ENCODE measurements at regions not wholly inside any gene's neighbourhood (a gene's known extent, or its start where the extent isn't known, plus 50 kb on each side); places are given as distances from the start of the nearest gene placed in this dataset.

DNA sequence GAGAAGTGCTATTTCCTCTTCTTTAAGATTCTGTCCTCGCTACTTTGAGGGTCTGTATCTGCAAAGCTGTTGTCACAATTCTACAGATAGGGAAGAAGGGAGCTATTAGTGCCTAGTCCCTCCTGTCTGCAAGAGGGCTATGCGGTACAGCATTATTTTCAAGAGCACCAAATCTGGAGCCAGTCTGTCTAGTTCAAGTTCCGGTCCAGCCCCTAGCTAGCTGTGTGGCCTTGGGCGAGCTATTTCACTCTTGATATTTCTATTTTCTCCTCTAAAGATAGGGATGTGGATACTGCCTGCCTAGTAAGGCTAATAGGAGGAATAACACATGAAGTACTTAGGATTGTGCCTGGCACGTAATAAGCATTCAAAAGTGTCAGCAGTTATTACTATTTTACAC is 272.4 kb downstream of the KCNE4 start:
- 0% methylated on average over 5 of the region's 5 CpGs for WGBS (ENCODE audit: insufficient coverage, insufficient replicate concordance, low lambda C conversion rate, missing lambda C conversion rate)
- Histone ChIP-seq H3K4me3 (no peak overlapping the region), H2AFZ (ENCODE audit: control insufficient read depth, low read depth, low read length) (no peak overlapping the region), H3K27me3 (replicated peaks in 1 of 2; ENCODE audit: control insufficient read depth in 2 of 2, insufficient read depth in 2 of 2, low read length in 1 of 2) (no peaks in the 10 kb centered on the region), H3K79me2 (ENCODE audit: control insufficient read depth, insufficient read depth, low read length) (no peaks in the 10 kb centered on the region), H3K4me1 (ENCODE audit: control insufficient read depth, insufficient read depth, low read length) (no peaks in the 10 kb centered on the region), H3K4me2 (ENCODE audit: control insufficient read depth, insufficient read depth) (no peak overlapping the region), H3K36me3 (ENCODE audit: control insufficient read depth in 2 of 2, insufficient read depth in 2 of 2, low read length in 1 of 2) (no peaks in the 10 kb centered on the region), H4K20me1 (ENCODE audit: control insufficient read depth, insufficient read depth) (no peaks in the 10 kb centered on the region), H3K9ac (ENCODE audit: control insufficient read depth, insufficient read depth, low read length) (no peak overlapping the region), H3K9me3 (replicated peaks; ENCODE audit: control insufficient read depth, insufficient read depth, low read length) (no peaks in the 10 kb centered on the region), H3K27ac (ENCODE audit: control insufficient read depth, insufficient read depth) (no peak overlapping the region)
- intact Hi-C loops (cut with micrococcal nuclease; ENCODE audit: unreplicated experiment), result no loop called here
- FAIRE-seq (no peak), DNase-seq (ENCODE audit: low read depth, low spot score) (no peak), ATAC-seq (no peak)
- TF ChIP-seq, protein P1, sequence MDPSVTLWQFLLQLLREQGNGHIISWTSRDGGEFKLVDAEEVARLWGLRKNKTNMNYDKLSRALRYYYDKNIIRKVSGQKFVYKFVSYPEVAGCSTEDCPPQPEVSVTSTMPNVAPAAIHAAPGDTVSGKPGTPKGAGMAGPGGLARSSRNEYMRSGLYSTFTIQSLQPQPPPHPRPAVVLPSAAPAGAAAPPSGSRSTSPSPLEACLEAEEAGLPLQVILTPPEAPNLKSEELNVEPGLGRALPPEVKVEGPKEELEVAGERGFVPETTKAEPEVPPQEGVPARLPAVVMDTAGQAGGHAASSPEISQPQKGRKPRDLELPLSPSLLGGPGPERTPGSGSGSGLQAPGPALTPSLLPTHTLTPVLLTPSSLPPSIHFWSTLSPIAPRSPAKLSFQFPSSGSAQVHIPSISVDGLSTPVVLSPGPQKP (IDR thresholded peaks at IDR 0.05; ENCODE audit: low read depth, low read length), result no peak
- TF ChIP-seq GATAD2B (conservative IDR thresholded peaks at IDR 0.05; ENCODE audit: low read depth), result no peak
- no peak for TF ChIP-seq TARDBP (IDR thresholded peaks at IDR 0.05; ENCODE audit: borderline replicate concordance)
- TF ChIP-seq, protein P2, sequence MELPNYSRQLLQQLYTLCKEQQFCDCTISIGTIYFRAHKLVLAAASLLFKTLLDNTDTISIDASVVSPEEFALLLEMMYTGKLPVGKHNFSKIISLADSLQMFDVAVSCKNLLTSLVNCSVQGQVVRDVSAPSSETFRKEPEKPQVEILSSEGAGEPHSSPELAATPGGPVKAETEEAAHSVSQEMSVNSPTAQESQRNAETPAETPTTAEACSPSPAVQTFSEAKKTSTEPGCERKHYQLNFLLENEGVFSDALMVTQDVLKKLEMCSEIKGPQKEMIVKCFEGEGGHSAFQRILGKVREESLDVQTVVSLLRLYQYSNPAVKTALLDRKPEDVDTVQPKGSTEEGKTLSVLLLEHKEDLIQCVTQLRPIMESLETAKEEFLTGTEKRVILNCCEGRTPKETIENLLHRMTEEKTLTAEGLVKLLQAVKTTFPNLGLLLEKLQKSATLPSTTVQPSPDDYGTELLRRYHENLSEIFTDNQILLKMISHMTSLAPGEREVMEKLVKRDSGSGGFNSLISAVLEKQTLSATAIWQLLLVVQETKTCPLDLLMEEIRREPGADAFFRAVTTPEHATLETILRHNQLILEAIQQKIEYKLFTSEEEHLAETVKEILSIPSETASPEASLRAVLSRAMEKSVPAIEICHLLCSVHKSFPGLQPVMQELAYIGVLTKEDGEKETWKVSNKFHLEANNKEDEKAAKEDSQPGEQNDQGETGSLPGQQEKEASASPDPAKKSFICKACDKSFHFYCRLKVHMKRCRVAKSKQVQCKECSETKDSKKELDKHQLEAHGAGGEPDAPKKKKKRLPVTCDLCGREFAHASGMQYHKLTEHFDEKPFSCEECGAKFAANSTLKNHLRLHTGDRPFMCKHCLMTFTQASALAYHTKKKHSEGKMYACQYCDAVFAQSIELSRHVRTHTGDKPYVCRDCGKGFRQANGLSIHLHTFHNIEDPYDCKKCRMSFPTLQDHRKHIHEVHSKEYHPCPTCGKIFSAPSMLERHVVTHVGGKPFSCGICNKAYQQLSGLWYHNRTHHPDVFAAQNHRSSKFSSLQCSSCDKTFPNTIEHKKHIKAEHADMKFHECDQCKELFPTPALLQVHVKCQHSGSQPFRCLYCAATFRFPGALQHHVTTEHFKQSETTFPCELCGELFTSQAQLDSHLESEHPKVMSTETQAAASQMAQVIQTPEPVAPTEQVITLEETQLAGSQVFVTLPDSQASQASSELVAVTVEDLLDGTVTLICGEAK (IDR thresholded peaks at IDR 0.05; ENCODE audit: borderline replicate concordance), result no peak
- no peak for TF ChIP-seq MEF2B (IDR thresholded peaks at IDR 0.05; ENCODE audit: partially characterized antibody, poor library complexity, severe bottlenecking)
- no peak for TF ChIP-seq HDGF (IDR thresholded peaks at IDR 0.05)
- TF ChIP-seq POU2F2 (IDR thresholded peaks at IDR 0.05; ENCODE audit: borderline replicate concordance, low read depth, low read length), result no peak
- TF ChIP-seq SMAD1 (IDR thresholded peaks at IDR 0.05; ENCODE audit: low read depth, partially characterized antibody), result no peak
- TF ChIP-seq, protein P3, sequence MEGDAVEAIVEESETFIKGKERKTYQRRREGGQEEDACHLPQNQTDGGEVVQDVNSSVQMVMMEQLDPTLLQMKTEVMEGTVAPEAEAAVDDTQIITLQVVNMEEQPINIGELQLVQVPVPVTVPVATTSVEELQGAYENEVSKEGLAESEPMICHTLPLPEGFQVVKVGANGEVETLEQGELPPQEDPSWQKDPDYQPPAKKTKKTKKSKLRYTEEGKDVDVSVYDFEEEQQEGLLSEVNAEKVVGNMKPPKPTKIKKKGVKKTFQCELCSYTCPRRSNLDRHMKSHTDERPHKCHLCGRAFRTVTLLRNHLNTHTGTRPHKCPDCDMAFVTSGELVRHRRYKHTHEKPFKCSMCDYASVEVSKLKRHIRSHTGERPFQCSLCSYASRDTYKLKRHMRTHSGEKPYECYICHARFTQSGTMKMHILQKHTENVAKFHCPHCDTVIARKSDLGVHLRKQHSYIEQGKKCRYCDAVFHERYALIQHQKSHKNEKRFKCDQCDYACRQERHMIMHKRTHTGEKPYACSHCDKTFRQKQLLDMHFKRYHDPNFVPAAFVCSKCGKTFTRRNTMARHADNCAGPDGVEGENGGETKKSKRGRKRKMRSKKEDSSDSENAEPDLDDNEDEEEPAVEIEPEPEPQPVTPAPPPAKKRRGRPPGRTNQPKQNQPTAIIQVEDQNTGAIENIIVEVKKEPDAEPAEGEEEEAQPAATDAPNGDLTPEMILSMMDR (IDR thresholded peaks at IDR 0.05 in 2 of 3, conservative IDR thresholded peaks at IDR 0.05 in 1 of 3; ENCODE audit: control insufficient read depth in 2 of 3, extremely low read depth in 1 of 3, insufficient read depth in 1 of 3, low read depth in 3 of 3, low read length in 3 of 3), result no peak
- TF ChIP-seq BRCA1 (IDR thresholded peaks at IDR 0.05; ENCODE audit: low read depth, low read length), result no peak
- TF ChIP-seq MTA2 (IDR thresholded peaks at IDR 0.05; ENCODE audit: low read depth), result no peak
- no peak for TF ChIP-seq ZNF622 (IDR thresholded peaks at IDR 0.05)
- TF ChIP-seq JUND (IDR thresholded peaks at IDR 0.05; ENCODE audit: low read depth, low read length), result no peak
- TF ChIP-seq E2F4 (IDR thresholded peaks at IDR 0.05; ENCODE audit: low read depth, low read length), result no peak
- no peak for TF ChIP-seq ATF3 (IDR thresholded peaks at IDR 0.05; ENCODE audit: borderline replicate concordance, extremely low read depth, low read depth, low read length)
- no peak for TF ChIP-seq KLF5 (IDR thresholded peaks at IDR 0.05; ENCODE audit: partially characterized antibody)
- no peak for TF ChIP-seq GABPA (IDR thresholded peaks at IDR 0.05; ENCODE audit: low read depth)
- ChIA-PET SMC1A (ENCODE audit: uncharacterized antibody, unreplicated experiment) (no interaction called here), RAD21 (ENCODE audit: unreplicated experiment) (no interaction called here), CTCF (no interaction called here), POLR2A (no interaction called here)
- BruUV-seq (replicated peaks), result no TSS peak
- in situ Hi-C loops (cut with MboI), result no loop called here

Measured in GM12878 (cell line).